MM.1S (cell line): ENCODE measurements at regions not wholly inside any gene's neighbourhood (a gene's known extent, or its start where the extent isn't known, plus 50 kb on each side); places are given as distances from the start of the nearest gene placed in this dataset.

Experiments used
- EZH2 ChIP-seq: fragments of 300-600 bp; sonication (generic); optimal IDR thresholded peaks from 2 replicates; pipeline ENCODE3; 2017; ENCODE audit warnings: low read depth, mild to moderate bottlenecking, antibody characterized with exemption, low read length, mixed read lengths
- EZH2phosphoT487 ChIP-seq: fragments of 300-600 bp; sonication (generic); IDR thresholded peaks from 2 replicates; pipeline ENCODE4 v1.6.1; 2018; ENCODE audit warnings: antibody characterized with exemption, low read length
- TF ChIP-seq, protein P1 (sequence below): fragments of 300-600 bp; sonication (generic); IDR thresholded peaks from 2 replicates; pipeline ENCODE4 v1.5.1; 2016; ENCODE audit warnings: antibody characterized with exemption, low read length, mixed read lengths

DNA sequence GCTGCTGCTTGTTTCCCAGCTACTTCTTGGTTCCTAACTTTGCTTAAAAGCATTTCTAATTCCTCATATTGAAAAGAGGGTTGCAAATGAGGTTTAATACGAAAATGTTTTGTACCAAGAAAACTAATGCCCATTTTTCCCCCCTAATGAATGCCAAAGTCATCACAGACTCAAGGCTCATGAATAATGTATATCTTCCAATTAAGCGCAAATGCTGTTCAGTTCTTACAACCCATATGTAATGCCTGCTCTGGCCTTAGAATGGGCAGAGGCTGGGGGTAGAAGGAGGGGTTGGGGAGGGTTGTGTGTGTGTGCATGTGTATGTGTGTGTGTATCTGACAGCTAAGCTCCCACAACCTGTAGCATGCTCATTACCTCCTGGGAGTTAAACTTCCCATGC is 901.7 kb downstream of the KCNMA1 start:
- TF ChIP-seq, protein P1, sequence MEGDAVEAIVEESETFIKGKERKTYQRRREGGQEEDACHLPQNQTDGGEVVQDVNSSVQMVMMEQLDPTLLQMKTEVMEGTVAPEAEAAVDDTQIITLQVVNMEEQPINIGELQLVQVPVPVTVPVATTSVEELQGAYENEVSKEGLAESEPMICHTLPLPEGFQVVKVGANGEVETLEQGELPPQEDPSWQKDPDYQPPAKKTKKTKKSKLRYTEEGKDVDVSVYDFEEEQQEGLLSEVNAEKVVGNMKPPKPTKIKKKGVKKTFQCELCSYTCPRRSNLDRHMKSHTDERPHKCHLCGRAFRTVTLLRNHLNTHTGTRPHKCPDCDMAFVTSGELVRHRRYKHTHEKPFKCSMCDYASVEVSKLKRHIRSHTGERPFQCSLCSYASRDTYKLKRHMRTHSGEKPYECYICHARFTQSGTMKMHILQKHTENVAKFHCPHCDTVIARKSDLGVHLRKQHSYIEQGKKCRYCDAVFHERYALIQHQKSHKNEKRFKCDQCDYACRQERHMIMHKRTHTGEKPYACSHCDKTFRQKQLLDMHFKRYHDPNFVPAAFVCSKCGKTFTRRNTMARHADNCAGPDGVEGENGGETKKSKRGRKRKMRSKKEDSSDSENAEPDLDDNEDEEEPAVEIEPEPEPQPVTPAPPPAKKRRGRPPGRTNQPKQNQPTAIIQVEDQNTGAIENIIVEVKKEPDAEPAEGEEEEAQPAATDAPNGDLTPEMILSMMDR = no peak
- no peak for TF ChIP-seq EZH2
- no peak for TF ChIP-seq EZH2phosphoT487
